HUDEP-2 (cell line): ENCODE measurements at regions not wholly inside any gene's neighbourhood (a gene's known extent, or its start where the extent isn't known, plus 50 kb on each side); places are given as distances from the start of the nearest gene placed in this dataset.

Experiments used
- DNase-seq, 76 experiments: peaks; one replicate each; lab custom pipeline; 2025; ENCODE audit not compliant: unreplicated experiment in 76 of 76; lab: John Stamatoyannopoulos, UW

DNA sequence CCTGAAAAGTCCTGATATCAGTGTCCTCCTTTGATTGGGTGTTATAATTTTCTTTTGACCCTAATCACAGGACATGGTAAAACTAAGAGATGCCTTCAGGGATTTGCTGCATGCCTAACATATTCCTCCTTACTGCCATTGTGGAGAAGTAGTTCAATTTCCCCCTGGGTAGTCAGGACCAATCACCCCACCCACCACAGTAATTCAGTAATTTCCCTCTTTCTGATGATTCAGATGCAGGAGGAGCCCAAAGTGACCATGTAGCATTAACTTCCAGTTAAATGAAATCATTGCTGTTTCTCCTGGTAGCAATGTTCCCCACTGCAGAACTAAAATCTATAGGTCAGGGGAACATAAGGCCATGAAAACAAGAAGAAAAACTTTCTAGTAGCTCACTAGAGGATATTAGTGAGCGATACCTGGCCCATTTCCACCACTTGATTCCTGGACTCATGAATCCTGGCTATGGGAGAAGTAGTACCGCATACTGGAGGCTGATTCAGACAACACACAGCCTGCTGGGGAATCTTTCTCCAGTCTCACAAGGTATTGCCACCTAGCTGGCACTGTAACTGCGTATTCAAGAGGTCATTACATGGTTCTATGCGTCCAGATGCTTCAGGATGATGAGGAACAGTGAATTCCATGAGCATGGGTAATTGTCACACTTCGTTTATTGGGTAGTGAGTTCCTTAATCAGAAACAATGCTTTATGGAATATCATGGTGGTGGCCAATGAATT lies 561.2 kb downstream of the HAO1 start:
- no peak for DNase-seq

DNA sequence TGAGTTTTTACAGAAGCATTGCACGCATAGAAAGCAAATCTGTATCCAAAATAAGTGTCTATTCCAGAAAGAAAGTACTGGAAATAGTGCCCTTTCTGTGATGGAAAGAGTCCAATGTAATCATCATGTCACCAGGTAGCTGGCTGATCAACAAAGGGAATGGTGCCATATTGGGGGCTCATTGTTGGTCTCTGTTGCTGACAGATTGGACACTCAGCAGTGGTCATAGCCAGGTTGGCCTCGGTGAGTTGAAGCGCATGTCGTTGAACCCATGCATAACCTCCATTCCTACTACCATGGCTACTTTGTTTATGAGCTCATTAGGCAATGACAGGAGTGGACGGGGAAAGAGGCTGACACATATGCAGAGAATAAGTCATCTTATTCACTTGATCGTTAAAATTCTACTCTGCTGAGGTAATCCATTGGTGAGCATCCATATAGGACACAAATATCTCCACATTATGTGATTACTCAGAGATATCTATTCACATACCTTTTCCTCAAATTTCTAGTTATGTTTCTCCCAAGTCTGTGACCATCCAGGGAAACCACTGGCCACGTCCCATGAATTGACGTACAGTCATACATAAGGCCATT lies 560.5 kb downstream of the HAO1 start:
- DNase-seq, result no peak

GRCh38 chr20:7383216-7383615 lies 557.0 kb downstream of the HAO1 start:
- no peak for DNase-seq

GRCh38 chr20:7387638-7388193 lies 552.5 kb downstream of the HAO1 start:
- no peak for DNase-seq

DNA sequence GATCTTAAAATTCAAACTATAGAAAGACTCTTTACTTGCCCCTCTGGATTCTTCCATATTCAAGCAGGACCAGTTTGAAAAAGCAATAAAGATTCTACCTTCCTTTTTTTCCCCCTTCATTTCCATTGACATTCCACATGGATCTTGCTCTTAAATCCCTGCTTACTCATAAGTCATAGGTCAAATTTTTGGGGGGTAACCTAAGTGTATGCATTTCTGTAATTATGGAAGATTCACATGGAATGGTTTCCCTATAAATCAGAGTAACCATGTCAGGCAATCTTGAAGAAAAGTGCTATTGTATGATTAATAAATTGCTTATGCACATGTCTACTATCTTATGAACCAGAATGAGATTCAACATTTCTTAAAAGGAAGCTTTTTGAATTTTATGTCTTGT lies 551.0 kb downstream of the HAO1 start:
- no peak for DNase-seq

GRCh38 chr20:7392542-7393206 lies 547.6 kb downstream of the HAO1 start:
- no peak for DNase-seq

- no peak for DNase-seq
These were observed 541.1 kb downstream of the HAO1 start for GRCh38 chr20:7399114-7399513.

DNA sequence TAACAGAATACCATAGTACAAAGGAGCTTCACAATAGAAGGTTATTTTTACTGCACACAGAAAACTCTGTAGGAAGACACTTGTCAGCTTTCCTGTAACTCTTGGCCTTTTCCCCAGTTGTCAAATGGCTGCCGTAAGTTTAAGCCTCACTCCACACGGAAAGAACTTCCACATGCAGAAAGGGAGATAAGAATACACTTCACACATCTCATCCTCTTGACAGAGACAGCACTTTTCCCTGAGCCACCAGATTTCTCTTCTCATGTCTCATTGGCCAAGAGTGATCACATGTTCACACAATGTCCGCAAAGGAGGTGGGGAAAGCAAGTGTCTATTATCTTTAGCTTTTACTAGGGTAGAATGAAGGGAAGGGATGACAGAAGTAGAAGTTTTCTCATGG lies 540.7 kb downstream of the HAO1 start:
- no peak for DNase-seq

DNA sequence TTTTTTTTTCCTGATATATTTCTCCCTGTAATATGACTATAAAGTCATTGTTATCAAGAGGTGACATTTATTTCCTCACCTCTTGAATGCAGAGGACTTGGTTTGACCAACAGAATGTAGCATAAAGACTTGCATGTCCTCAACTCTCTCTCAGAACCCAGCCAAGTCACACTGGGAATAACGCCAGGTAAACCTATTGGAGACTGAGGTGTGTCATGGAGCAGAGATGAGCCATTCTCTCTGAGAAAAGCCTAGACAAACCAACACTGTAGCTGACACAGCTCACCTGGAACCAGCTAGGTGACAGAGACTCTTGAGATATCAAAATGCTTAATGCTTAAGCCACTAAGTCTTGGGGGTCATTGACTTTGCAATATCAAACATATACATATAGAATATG lies 533.6 kb downstream of the HAO1 start:
- DNase-seq, result no peak

- DNase-seq, result no peak
These were observed 530.1 kb downstream of the HAO1 start for GRCh38 chr20:7410150-7410549.

DNA sequence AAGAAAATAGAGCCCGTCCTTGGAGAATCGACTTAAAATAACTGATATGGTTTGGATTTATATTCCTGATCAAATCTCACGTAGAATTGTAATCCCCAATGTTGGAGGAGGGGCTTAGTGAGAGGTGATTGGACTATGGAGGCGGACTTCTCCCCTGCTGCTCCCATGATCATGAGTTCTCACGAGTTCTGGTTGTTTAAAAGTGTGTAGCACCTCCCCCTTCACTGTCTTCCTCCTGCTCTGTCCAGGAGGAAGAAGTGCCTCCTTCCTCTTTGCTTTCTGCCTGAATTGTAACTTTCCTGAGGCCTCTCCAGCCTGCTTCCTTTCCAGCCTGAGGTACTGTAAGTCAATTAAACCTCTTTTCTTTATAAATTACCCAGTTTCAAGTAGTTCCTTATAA lies 529.2 kb downstream of the HAO1 start:
- no peak for DNase-seq

GRCh38 chr20:7415427-7415826 lies 524.8 kb downstream of the HAO1 start:
- no peak for DNase-seq

DNA sequence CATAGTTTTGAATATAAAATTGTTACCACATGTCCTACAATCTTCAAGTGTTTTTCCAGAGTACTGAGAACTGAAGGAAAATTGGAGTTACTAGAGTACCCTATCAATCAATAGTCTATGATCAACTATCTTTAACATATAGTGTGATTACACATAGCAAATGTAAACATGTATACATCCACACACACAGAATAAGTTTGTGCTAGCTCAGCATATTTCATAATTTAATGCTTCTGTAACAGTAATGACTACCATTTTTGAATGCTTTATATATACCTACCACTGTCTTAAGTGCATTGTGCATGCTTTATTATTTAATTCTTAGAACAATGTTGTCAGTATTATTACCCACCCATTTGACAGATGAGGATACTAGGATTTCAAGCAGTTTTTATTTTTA lies 523.9 kb downstream of the HAO1 start:
- DNase-seq, result no peak

GRCh38 chr20:7420345-7420744 lies 519.9 kb downstream of the HAO1 start:
- no peak for DNase-seq

GRCh38 chr20:7426890-7427496 lies 513.3 kb downstream of the HAO1 start:
- no peak for DNase-seq

GRCh38 chr20:7428946-7429345 lies 511.3 kb downstream of the HAO1 start:
- DNase-seq, result no peak

GRCh38 chr20:7432612-7433011 lies 507.6 kb downstream of the HAO1 start:
- no peak for DNase-seq

- DNase-seq, result no peak
These were observed 502.9 kb downstream of the HAO1 start for GRCh38 chr20:7437311-7437710.

- DNase-seq, result no peak
These were observed 491.0 kb downstream of the HAO1 start for GRCh38 chr20:7449269-7449668.

- no peak for DNase-seq
These were observed 487.4 kb downstream of the HAO1 start for GRCh38 chr20:7452890-7453289.

DNA sequence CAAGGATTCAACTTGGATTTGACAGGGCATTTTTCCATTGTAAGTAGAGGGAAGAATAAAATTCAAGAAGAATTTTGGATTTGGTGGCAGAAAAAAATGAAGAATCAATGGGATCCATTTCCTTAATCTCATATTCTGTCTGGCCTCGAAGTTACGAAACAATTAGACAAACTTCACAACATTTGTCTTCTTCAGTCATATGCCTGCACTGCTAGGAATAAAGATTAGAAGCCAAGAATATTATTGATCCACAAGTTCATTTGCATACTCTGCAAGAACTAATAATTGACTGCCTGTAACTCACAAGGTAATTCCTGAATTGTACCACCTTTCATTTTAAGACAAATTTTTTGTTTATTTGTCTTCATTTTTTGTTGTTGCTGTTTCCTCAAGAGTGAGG lies 486.2 kb downstream of the HAO1 start:
- DNase-seq, result no peak
